ENCODE measurements at regions not wholly inside any gene's neighbourhood (a gene's known extent, or its start where the extent isn't known, plus 50 kb on each side); places are given as distances from the start of the nearest gene placed in this dataset.

- no peak for DNase-seq
These were observed 364.4 kb upstream of the CDH9 start for GRCh38 chr5:27402828-27403227.

GRCh38 chr5:27396998-27397397 lies 358.6 kb upstream of the CDH9 start:
- no peak for DNase-seq

DNA sequence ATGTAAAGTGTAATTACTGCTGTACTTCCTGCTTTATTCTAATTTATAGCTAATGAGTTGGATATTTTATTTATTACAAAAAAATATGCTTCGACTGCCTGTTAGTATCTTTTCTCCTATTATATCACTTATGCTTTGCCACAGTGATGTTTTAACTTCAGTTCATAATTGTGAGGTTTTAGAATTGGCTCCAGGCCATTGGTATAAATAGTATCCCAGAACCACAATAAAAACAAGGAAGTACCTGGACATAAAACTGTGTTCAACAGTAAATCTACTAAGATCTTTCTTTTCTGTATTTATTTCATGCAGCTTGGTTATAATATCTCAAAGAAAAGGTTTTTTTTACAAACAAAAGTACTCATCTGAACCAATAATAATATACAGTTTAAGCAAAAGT lies 354.3 kb upstream of the CDH9 start:
- DNase-seq, result no peak

DNA sequence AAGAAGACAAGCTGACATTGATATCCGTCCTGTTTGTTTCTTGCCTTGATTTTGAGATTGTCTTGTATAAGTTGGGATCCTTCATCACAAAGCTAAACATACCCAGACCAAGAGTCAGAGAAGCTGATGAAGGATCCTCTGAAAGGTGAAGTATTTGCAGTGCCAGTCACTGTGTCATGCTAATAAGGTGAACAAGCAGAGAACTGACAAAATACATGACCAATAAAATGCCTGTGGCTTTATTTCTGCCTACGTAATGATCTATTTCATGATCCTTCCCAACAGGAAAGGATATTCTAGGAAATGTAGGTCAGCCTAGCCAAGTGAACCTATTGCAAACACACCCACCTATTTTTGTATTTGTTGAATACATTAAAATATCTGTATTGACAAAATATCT lies 351.3 kb upstream of the CDH9 start:
- no peak for DNase-seq

DNA sequence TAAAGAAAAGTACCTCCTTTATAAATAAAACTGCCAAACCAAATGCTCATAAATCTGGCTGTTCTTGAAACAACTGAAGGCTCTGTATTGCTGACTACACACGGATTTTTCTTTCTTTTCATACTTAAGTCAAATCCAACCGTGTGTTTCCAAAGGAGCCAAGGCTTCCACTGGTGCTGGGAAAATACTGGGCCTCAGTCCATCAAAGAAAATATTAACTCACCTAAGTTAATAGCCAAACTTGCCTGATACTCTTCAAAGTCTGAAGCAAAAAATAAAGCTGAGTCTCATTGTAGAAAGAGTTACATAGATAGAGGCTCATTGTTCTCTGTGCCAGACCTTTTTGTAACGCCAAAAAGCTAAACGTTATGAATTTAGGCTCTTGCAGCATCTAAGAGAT lies 350.4 kb upstream of the CDH9 start:
- DNase-seq, result no peak

DNA sequence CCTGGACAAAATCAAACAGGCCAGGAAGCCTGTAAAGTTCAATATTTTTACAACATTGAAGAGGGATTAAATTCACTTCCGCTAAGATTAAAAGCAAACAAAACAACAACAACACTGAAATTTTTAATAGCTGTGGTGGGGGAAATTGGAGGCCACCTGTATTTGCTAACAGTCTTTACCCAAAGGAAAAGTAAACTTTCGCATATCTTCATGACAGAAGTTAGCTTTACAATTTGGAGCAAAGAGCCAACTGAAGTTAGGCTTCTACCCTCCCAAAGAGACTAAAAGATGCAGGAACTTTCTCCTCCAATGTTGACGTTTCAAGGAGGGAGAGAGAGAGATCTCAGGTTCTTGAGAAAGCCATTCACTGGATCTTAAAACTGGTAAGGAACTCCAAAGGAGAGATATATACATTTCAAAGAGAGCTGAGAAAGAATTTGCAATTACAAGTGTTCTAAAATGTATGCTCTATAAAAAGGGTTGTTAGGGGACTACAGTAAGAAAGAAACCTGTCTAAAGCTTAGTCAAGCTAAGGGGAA lies 349.2 kb upstream of the CDH9 start:
- DNase-seq, result no peak

DNA sequence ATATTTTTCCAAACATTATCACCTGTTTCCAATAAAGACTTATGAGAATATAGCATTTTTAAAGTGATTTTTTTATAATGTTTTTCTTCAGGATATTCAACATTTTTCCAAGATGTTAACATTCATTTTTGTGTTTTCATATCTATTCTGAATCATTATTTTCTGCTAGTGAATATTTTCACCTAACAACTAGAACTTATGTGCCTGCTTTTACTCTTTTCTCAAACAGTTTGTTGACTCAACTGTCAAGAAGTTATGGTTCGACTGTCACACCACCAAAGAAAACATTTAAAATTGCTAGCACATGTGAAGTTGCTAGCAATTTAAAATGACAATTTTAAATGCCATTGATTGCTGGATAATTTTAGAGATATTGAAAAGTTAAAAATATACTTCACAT lies 343.3 kb upstream of the CDH9 start:
- no peak for DNase-seq

DNA sequence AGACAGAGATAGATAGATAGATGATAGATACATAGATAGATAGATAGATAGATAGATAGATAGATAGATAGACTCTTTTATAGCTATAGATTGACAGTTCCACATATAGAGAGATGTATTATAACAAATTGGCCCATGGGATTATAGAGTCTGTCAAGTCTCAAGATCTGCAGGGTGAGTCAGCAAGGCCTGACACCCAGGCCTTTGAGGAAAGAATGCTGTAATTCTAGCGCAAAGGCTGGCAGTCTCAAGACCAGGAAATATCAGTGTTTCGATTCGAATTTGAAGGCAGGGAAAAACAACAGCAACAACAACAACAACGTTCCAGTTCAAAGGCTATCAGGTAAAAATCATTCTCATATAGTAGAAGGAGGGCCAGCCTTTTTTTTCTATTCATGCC lies 339.2 kb upstream of the CDH9 start:
- no peak for DNase-seq

DNA sequence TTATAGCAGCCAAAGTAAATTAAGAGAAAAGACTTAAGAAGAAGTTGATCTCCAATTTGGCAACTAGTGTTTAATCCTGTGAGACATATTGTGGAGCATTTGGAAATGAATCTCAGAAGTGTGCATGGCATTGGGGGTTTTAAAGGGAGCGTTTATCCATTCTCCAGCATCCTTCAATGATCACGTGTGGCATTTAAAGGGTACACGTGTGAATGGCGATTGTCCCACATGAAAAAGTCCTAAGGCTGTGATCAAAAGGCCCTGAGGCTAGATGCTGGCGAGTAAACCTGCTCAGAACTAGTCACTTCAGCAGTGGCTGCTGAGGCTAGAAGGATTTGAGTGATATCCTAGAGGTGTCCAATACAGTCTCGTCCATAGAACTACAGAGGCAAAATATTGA lies 315.6 kb upstream of the CDH9 start:
- no peak for DNase-seq

DNA sequence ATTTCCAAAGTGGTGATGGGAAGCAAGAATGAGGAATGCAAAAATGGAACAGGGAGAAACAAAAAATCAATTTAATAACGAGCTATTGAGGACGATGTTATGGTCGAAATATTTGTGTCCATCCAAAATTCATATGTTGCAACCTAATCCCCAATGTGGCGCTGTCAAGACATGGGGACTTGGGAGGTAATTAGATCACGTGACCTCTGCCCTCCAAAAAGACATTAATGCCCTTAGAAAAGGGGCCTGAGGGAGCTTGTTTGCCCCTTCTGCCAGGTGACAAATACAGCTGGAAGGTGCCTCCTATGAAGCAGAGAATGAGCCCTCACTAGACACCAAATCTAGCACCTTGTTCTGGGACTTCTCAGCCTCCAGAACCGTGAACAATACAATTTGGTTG lies 315.2 kb upstream of the CDH9 start:
- no peak for DNase-seq

DNA sequence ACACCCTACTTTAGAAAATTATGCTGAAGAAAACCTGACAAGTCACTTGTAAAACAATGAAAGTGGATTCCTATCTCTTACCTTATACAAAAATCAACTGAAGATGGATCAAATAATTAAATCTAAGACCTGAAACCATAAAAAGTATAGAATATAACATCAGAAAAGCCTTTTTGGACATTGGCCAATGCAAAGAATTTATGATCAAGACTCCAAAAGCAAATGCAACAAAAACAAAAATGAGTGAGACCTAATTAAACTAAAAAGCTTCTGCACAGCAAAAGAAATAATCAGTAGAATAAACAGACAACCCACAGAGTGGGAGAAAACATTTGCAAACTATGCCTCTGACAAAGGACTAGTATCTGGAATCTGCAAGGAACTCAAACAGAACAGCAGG lies 303.0 kb upstream of the CDH9 start:
- DNase-seq, result no peak

DNA sequence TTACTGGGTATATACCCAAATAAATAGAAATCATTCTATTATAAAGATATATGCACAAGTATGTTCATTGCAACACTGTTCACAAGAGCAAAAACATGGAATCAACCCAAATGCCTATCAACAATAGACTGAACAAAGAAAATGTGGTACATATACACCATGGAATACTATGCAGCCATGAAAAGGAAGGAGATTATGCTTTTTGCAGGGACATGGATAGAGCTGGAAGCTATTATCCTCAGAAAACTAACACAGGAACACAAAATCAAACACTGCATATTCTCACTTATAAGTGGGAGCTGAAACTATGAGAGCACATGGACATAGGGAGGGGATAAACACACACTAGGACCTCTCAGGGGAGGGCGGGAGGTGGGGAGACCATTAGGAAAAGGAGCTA lies 298.4 kb upstream of the CDH9 start:
- DNase-seq, result no peak

DNA sequence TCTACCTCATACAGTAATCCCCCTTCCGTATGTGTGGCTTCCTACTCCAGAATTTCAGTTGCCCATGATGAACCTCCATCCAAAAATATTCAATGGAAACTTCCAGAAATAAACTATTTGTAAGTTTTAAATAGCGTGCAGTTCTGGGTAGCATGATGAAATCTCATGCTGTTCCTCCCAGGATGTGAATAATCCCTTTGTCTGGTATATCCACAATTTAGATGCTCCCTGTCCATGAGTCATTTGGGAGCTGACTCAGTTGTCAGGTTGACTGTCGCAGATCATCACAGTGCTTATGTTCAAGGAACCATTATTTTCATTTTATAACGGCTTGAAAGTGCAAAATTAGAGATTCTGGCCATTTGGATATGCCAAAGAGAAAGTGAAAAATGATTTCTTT lies 290.1 kb upstream of the CDH9 start:
- no peak for DNase-seq

GRCh38 chr5:27325513-27325912 lies 287.1 kb upstream of the CDH9 start:
- no peak for DNase-seq

GRCh38 chr5:27318701-27319100 lies 280.3 kb upstream of the CDH9 start:
- DNase-seq, result no peak

DNA sequence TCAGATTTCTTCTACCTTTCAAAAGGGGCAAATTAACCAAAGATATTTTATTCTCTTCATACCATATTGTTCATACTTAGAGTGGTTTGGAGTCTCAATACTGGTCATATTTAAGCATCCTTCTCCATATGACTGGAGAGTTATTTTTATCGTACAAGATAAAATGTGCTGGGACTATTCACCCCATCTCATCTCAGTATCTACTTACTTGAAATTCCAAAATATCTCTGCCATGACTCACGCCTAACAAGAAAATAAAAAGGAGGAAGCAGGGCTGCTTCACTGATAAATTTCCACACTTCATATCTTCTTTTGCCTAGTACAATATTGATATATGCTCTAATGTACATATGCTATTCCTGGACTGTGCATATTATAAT lies 277.9 kb upstream of the CDH9 start:
- no peak for DNase-seq

GRCh38 chr5:27315363-27316270 lies 277.2 kb upstream of the CDH9 start:
- DNase-seq, result no peak

GRCh38 chr5:27313549-27313948 lies 275.2 kb upstream of the CDH9 start:
- DNase-seq, result no peak

GRCh38 chr5:27312291-27312893 lies 274.0 kb upstream of the CDH9 start:
- DNase-seq, result no peak

GRCh38 chr5:27311544-27311943 lies 273.2 kb upstream of the CDH9 start:
- DNase-seq, result no peak

DNA sequence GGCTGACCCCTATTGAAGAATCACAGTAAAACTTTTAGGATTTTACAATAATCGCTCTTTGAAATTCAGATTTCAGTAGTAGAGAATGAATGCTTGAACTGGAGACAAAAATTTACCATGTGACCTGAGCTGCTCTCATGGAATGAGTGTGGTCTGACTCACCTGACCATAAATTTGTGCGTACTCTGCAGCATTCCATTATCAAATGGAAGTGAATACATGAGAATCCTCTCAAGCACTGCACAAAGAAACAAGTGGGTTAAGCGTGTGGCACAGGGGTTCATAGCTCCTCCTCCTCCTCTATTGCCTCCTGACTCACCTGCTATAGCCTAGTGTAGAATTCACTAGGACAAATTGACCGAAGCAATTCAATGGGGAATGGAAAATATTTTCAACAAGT lies 269.8 kb upstream of the CDH9 start:
- no peak for DNase-seq

GRCh38 chr5:27290172-27290571 lies 251.8 kb upstream of the CDH9 start:
- DNase-seq, result no peak

- DNase-seq, result no peak
These were observed 237.7 kb upstream of the CDH9 start for GRCh38 chr5:27276119-27276518.

GRCh38 chr5:27275345-27275744 lies 237.0 kb upstream of the CDH9 start:
- DNase-seq, result no peak

- DNase-seq, result no peak
These were observed 231.4 kb upstream of the CDH9 start for GRCh38 chr5:27269766-27270165.
